ENCODE measurements at regions not wholly inside any gene's neighbourhood (a gene's known extent, or its start where the extent isn't known, plus 50 kb on each side); places are given as distances from the start of the nearest gene placed in this dataset.
"Not testable (repeated sequence)": the region's sequence is repeated elsewhere in the genome, so short reads cannot be mapped to it uniquely, and the experiment has no call there.

- no peak for DNase-seq (ENCODE audit: low spot score)
Measured at GRCh38 chr13:83825676-83826075, 56.6 kb downstream of the SLITRK1 start.

- no peak for DNase-seq (ENCODE audit: low spot score)
Measured at GRCh38 chr13:83824560-83824959, 57.7 kb downstream of the SLITRK1 start.

GRCh38 chr13:83824120-83824519 is 58.2 kb downstream of the SLITRK1 start:
- no peak for DNase-seq (ENCODE audit: low spot score)

GRCh38 chr13:83819611-83820010 is 62.7 kb downstream of the SLITRK1 start:
- no peak for DNase-seq (ENCODE audit: low spot score)

- no peak for DNase-seq (ENCODE audit: low spot score)
Measured at GRCh38 chr13:83819156-83819555, 63.1 kb downstream of the SLITRK1 start.

GRCh38 chr13:83816081-83816480 is 66.2 kb downstream of the SLITRK1 start:
- no peak for DNase-seq (ENCODE audit: low spot score)

GRCh38 chr13:83815598-83815997 is 66.7 kb downstream of the SLITRK1 start:
- no peak for DNase-seq (ENCODE audit: low spot score)

- no peak for DNase-seq (ENCODE audit: low spot score)
Measured at GRCh38 chr13:83810136-83810535, 72.1 kb downstream of the SLITRK1 start.

GRCh38 chr13:83804356-83804962 is 77.8 kb downstream of the SLITRK1 start:
- no peak for DNase-seq (ENCODE audit: low spot score)

GRCh38 chr13:83798731-83799130 is 83.5 kb downstream of the SLITRK1 start:
- DNase-seq (ENCODE audit: low spot score), result no peak

- DNase-seq (ENCODE audit: low spot score), result no peak
Measured at GRCh38 chr13:83796364-83796763, 85.9 kb downstream of the SLITRK1 start.

GRCh38 chr13:83794583-83794982 is 87.7 kb downstream of the SLITRK1 start:
- DNase-seq (ENCODE audit: low spot score), result no peak

- no peak for DNase-seq (ENCODE audit: low spot score)
Measured at GRCh38 chr13:83780227-83780626, 102.0 kb downstream of the SLITRK1 start.

GRCh38 chr13:83773961-83774360 is 108.3 kb downstream of the SLITRK1 start:
- no peak for DNase-seq (ENCODE audit: low spot score)

GRCh38 chr13:83765796-83766195 is 116.5 kb downstream of the SLITRK1 start:
- DNase-seq (ENCODE audit: low spot score), result no peak

GRCh38 chr13:83761631-83762030 is 120.6 kb downstream of the SLITRK1 start:
- DNase-seq (ENCODE audit: low spot score), result no peak

GRCh38 chr13:83755210-83755609 is 127.1 kb downstream of the SLITRK1 start:
- not testable (repeated sequence) for DNase-seq (ENCODE audit: low spot score)

GRCh38 chr13:83753912-83754624 is 128.2 kb downstream of the SLITRK1 start:
- DNase-seq (ENCODE audit: low spot score), result no peak

GRCh38 chr13:83752141-83752540 is 130.1 kb downstream of the SLITRK1 start:
- DNase-seq (ENCODE audit: low spot score), result no peak

- DNase-seq (ENCODE audit: low spot score), result no peak
Measured at GRCh38 chr13:83740622-83741021, 141.7 kb downstream of the SLITRK1 start.

GRCh38 chr13:83738407-83738806 is 143.9 kb downstream of the SLITRK1 start:
- DNase-seq (ENCODE audit: low spot score), result no peak

GRCh38 chr13:83733293-83733692 is 149.0 kb downstream of the SLITRK1 start:
- DNase-seq (ENCODE audit: low spot score), result no peak

- no peak for DNase-seq (ENCODE audit: low spot score)
Measured at GRCh38 chr13:83732755-83733154, 149.5 kb downstream of the SLITRK1 start.

GRCh38 chr13:83731113-83731512 is 151.2 kb downstream of the SLITRK1 start:
- no peak for DNase-seq (ENCODE audit: low spot score)
